NCI-H1105 treated with DMSO at 0.1 percent for 48 hours (cell line): ENCODE measurements at regions not wholly inside any gene's neighbourhood (a gene's known extent, or its start where the extent isn't known, plus 50 kb on each side); places are given as distances from the start of the nearest gene placed in this dataset.
"Not testable (repeated sequence)": the region's sequence is repeated elsewhere in the genome, so short reads cannot be mapped to it uniquely, and the experiment has no call there.

Experiments
- DNase-seq: peaks from one replicate; lab custom pipeline; 2025; lab: John Stamatoyannopoulos, UW

DNA sequence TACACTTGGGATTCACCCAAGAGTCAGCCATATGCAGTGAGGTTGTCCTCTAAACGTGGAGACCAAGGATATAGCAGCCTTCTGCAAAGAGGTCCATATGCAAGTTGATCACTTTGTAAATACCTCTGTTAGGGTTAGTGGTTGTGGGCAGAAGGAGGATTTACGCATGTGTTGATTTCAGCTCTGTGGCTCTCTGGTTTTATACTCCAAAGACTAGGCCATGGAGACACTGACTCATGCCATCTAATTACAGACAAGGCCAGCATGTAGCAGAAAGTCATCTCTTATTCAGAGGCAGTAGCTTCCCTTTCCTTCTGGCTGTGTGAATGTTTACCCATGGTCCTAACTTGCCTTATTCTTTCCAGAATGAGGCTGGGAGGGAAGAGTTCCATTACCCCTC, 140.9 kb upstream of the GOLGA6L4 start:
- DNase-seq, result not testable (repeated sequence)

DNA sequence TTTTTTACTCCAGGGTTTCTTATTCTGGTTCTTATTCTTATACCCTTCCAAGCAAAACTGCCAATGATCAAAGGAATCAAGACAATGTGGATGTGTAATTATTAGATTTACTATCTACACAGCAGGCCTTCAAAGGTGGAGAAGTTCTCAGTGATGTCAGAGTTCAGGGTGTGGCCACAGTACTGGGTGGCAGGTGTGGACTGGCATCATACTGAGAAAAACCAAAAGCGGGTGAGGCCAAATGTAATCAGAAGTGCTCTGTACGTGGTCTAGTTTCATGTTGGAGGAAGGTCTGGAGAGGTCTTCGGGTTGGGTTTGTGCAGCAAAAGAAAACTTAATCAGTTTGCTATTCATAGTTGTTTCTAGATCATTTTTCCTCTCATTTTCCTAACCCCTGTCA, 138.5 kb upstream of the GOLGA6L4 start:
- not testable (repeated sequence) for DNase-seq

DNA sequence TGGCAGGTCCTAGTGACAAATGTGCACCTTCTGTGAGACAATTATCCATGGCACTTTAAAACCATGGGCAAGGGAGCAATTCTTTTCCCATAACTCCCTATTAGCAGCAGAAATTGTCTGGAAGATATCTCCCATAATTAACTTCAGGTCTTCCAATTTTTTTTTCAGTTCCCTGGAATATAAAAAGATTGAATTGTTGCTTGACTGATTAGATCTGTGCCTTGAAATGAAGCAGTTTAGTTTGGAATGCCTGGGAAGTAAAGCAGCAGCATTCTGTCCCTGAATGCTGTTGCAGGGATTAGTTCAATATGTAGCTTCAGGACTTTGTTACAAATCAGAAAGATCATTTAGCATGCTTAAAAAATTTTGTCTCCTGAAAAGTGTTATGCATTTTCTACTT, 137.0 kb upstream of the GOLGA6L4 start:
- DNase-seq, result no peak

DNA sequence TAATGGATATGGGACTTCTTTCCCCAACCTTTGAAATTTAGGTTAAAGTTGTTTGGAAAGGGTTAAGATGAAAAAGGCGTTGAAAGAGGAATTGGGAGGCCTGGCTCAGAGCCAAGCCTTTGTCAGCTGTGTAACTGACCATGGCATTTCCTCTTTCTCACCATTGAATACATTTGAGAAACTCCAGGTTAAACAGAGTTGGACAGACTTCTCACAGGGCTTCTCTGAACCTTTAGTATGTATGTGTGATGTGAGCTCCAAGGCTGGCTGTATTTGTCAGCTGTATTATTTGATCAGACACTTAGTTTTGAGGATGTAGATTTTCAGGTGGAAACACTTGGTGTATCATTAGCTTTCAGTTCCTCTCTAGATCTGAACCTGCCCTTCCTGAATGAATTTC, 136.4 kb upstream of the GOLGA6L4 start:
- DNase-seq, result no peak

DNA sequence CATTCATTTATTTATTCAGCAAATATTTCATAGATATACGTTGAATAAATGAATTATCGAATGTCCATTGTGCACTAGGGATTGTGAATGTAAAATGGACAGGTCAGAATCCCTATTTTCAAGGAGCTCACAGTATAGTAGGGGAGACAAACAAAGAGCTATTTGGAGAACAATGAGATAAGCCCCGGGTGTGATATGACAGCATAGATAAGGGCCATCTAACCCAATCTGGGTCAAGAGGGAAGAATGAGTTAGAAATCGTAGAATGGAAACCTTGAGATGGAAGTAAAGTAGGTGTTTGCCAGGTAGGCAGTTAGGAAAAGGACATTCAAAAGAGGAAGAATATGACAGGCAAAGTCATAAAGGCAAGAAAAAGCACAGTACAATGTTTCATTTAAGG, 132.2 kb upstream of the GOLGA6L4 start:
- no peak for DNase-seq

DNA sequence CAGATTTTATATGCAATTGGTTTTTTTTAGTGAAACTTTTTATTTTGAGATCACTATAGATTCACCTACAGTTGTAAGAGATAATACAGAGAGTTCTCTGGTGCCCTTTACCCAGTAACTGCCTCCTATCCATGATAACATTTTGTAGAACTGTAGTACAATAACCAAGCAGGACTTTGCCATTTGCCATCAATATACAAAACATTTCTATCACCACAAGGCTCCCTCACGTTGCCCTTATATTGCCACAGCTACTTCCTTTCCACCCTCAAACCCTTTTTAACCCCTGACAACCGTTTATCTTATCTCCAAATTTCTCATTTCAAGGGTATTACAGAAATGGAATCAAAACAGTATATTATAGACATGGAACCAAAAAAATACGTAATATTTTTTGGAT, 130.7 kb upstream of the GOLGA6L4 start:
- no peak for DNase-seq

DNA sequence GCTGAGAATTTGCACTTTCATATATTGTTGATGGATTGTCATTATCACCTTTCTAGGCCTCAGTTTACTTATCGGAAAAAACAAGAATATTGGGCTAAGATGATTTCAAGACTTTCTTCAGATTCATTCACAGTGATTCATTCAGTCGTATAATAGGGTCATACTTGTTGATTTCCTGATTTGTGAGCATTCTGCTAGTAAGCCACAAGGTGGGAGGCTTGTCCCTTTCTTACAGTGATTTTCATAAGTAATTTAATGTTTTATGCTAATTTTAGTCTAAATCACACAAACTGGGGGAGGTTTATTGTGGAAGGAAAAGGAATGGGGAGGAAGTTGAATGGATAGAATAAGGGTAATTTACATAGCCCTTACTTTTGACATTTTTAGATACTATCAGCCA, 126.8 kb upstream of the GOLGA6L4 start:
- DNase-seq, result no peak

DNA sequence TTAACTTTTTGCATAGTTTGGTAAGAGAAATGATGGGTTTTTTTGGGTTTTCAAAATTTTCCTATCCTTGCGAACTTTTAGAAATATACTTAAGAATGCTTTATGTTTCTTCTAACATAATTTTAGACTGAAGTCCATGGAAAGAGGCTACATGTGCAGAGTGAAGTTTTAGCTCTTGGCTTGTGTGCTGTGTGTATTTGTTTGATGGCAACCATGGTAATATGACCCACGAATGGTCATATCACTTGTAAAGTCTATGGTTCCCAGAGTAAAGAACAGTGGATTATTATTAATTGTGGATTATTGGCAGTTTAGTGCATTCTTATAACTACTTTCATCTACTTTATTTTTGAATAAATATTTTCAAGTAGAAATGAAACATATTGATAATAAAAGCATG, 124.0 kb upstream of the GOLGA6L4 start:
- DNase-seq, result no peak

DNA sequence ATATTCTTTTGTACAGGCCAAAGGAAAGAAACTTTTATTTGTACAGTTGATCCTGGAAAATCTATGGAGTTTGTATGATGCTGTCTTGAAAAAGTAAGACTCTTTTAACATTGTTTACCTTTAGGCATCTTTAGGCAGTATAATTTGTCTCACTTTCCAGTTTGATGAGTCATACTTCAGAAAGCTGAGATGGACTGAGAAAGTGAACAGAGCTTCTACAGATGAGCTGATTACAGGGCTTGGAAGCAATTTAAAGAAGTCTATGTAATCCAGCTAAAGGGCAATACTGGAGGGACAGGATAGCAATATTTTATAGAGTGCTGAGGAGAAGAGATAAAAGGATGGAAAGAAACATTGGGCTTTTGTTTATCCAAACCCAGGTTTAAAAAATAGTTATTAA, 123.5 kb upstream of the GOLGA6L4 start:
- no peak for DNase-seq

DNA sequence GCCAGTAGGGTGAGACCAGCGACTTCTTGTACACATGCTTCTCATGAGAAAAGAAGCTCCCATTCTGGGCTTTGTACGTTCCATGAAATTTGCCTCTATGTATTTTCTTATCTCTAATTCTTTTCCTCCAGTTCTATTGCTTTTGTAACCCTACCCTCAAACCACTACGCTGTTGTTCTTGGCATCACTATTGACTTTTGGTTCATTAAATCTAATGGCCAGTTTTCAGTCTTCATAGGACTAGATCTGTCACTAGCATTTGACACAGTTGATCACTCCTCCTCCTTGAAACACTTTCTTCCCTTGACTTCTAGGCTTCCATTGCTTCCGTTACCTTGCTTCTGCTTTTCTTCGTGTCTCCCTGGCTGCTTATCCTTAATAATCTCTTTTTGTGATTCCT, 121.7 kb upstream of the GOLGA6L4 start:
- DNase-seq, result no peak

DNA sequence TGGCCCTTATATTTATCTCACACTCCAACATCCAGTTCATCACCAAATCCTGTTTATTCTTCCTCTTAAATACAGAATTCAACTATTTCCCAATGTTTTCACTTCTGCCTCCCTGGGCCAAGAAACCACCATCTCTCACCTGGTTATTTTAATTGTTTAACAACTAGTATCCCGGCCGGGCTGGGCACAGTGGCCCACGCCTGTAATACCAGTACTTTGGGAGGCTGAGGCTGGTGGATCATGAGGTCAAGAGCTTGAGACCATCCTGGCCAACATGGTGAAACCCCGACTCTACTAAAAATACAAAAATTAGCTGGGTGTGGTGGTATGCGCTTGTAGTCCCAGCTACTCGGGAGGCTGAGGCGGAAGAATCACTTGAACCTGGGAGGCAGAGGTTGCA, 120.9 kb upstream of the GOLGA6L4 start:
- DNase-seq, result not testable (repeated sequence)

DNA sequence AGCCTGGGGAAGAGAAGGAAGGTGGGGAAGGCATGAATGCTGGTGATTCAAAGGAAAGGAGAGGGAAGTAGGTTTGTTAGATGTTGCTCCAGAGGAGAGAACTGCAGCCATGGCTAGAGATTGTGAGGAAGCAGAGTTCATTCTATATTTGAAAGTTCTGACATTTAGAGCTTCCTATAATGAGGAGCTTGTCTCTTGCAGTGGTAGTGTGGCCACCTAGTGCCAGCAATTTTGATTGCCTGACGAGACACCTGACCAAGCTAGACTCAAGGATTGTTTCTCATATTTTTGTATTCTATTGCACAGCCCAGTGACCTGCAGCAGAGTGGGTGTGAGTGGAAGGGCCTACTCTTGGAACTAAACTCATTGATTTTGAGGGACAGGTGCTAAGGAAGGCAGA, 116.2 kb upstream of the GOLGA6L4 start:
- not testable (repeated sequence) for DNase-seq

DNA sequence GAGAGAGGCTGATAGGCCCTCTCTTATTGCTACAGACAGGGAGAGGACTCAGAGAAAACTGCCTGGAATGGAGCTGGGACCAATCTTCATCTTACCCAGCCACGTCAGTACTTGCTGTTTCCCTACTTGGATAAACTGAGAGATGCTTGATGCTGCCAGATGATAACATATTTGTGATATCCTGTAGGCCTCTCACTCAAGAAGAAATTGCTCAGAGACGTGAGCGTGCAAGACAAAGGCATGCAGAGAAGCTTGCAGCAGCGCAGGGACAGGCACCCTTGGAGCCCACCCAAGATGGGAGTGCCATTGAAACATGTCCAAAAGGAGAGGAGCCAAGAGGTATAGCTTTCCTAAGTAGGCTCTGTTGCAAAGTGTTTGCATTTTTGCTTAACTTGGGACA, 114.7 kb upstream of the GOLGA6L4 start:
- DNase-seq, result not testable (repeated sequence)

DNA sequence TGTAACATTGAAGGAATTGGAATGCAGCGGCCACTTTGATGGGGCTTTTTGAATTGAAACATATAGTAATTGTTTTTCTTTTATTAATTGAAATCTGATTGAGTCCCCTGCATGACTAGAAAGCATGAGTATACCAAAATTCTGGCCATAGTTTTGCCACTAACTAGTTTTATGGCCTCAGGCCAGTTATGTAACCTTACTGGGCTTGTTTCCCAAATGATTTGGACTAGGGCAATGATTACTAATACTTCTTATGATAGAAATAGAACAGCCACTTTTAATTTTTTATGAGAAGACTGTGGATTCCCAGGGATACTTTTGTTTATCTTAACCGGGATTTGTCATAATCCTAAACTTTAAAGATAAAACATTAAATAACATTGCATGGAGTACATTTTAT, 106.9 kb upstream of the GOLGA6L4 start:
- DNase-seq, result not testable (repeated sequence)

DNA sequence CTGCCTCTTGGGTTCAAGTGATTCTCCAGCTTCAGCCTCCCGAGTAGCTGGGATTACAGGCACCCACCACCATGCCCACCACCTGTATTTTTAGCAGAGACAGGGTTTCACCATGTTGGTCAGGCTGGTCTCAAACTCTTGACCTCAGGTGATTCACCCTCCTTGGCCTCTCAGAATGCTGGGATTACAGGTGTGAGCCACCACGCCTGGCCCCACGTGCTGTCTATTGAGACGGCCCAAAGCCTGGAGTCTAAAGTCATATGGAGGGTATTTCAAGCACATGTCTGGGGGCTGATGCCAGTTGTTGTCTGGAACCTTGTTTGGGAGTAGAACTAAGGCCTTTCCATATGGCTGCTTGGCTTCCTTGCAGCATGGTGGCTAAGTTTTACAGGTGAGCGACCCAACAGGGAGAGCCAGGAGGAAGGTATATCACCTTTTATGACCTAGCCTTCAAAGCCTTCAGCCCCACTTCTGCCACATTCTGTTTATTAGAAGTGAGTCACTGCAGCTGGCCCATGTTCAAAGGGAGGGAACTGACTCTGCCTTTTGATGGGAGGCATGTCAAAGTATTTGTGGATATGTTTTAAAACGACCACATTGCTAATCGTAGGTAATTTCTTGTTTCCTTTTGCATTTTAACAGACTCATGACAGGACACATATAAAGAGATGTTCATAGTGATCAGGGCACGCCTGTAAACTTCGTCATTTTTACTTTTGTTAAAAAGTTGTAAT, 105.3 kb upstream of the GOLGA6L4 start:
- DNase-seq, result not testable (repeated sequence)

DNA sequence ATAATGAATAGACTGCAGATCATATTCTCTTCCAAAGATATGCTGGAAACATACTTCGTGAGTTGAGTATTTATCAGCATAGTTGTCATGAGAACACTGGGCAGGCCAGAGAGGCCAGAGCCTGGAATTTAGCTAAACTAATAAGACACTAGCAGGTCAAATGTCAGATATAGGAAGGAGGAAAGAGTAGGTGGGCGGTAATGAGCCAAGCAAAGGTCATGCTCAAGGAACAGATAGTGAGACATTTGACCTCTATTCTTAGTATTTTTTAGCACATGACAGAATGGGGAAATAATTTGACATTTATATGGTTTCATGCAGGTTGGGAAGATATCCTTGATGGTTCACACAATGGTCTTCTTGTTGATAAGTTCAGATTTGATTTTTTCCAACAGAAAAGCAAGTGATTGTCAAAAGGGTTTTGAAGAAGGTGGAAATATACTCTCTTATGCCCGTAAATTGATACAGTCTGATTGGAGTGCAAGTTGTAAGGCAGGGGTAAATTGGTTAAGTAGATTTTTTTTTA, 99.6 kb upstream of the GOLGA6L4 start:
- not testable (repeated sequence) for DNase-seq

DNA sequence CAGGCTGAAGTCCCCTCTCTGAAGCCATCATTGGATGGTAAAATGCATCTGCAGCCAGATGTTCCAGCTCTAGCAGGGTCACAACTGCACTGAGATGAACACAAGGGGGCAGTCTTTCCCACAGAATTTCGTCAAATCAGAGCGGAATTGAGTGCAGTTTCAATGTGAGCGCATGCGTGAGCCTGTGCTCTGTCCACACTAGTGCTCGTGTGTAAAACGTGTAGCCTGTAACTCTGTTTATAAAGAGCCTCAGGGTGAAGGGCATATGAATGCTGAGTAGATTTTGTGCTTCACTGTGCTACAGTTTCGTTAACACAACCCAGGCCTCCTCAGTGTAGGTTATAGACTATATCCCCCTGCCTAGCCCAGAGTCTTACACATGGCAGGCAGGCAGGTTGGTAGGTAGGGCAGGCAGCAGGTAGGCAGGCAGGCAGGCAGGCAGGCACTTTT, 92.7 kb upstream of the GOLGA6L4 start:
- peak; percentile 2 for DNase-seq

DNA sequence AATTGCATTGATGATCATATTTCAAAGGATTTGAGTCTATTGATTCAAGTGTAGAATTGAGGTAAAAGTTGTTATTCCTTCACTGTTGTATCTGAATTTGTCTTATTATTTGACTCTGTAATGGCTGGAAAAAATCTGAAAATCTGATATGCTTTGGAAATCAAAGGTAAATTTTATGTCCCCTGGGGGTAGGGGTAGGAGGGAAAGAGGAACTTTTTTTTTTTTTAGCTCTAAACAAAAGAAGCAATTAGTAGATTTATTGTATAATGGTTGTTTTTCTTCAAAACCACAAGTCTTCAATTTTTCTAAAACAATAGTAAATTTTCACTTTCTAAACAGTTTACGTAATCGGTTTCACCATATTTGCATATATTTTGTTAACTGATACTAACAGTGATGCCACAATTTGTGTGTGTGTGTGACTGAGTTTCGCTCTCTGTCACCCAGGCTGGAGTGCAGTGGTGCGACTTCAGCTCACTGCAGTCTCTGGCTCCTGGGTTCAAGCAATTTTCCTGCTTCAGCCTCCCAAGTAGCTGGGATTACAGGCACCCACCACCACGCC, 91.7 kb upstream of the GOLGA6L4 start:
- no peak for DNase-seq

DNA sequence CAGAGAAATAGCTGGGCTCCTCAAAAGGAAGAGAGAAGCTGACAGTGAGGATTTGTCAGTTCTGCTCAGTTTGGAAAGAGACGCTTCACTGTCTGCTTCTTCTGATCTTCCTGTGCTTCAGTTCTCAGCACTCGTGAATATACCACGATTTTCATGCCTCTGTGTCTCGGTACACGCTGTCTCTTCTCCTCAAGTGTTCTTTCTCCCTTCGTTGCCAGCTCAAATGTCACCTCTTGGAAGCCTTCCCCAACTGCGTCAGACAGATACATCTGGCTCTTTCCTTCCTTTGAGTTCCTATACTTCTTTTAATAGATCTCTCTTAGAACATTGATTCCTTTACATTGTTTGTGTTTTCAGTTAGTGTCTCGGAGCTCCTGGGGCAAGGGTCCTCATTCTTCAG, 90.6 kb upstream of the GOLGA6L4 start:
- not testable (repeated sequence) for DNase-seq

DNA sequence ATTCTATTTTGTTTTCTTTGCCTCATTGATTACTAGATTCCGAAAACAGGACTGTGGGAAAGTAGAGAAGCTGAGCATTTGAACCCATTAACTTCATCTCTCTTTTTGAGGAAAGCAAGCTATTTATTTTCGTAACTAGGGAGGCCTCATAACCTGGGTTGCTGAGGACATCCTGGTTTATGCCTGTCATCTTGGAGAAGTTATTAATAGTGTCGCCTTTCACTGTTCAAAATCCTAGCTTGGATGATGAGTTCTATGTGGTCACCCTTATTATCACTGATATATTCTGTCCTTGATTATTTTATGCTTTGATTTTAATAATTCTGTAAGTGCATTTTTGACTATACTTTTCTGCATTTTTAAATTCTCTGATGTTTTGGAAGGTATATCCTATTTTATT, 89.3 kb upstream of the GOLGA6L4 start:
- not testable (repeated sequence) for DNase-seq

DNA sequence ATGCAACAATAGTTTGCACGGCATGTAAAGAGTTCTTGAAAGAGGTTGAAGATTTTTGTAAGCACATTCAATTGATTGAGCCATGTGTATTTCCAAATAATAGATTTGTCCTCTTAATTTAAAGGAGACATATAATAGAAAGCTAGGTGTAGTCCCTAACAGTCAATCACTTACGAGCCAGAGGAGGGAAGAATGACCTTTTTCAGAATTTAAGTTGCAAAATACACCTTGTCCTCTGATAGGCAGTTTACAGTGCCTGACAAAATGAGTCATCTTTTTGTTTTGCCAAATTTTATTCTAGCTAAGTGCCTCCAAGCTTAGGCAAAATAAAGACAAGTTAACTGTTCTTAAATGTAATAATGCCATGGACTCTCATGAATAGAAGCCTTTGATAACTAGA, 88.3 kb upstream of the GOLGA6L4 start:
- not testable (repeated sequence) for DNase-seq

DNA sequence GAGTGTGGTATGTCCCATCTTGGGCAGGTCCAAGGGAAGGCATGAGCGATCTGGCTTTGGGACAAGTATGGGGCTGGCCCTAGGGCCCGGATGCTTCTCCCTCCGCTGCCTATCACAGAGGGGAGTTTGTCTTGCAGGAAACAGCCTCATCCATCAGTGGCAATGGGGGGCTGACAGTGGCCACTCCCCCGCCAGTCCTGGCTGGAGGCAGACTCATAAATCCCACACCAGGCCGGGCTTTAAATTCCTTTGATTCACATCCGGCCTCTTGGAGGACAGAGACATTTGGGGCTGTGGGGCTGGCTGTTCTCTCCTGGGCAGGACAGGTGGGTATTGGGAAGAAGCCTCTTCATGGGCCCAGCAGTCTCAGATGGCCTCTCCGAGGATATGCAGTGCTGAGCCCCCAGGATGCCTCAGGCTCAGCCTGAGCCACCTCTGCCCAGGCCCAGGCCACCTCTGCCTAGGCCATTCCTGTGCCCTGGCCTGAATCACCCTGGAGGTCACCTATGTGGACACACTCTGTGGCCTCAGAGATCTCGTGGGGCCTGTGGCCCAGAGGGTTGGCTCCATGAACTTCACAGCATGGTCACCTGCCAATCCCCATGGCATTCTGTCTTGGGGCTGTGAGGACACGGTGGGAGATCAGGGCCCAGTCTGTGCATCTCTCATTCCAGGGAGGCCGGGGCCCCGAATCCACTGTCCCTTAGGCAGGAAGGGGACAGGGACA, 84.2 kb upstream of the GOLGA6L4 start:
- DNase-seq, result no peak

DNA sequence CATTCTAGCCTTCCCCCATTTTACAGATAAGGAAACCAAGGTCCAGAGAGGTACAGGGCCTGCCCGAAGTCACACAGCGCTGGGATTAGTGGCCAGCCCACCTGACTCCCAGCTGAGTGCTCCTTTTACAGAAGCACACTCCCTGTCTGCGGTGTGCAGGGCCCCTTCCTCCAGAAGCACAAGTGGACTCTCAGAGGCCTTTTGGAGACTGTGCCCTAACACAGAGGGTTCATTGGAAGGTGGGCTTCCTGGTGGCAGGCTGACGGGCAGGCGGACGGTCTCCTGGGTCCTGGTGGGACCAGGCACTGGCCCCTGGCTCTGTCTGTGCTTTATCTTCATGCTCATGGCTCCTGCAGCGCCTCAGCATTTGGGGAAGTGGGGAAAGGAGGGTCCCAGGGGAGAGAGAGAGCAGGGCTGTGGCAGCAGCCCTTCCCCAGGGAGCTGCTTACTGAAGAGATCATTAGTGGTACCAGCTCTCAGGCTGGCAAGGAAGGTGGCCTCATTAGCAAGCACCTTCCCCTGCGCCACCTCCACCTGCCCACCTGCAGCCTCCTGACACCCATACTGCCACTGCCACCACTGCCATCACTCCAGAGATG, 83.1 kb upstream of the GOLGA6L4 start:
- not testable (repeated sequence) for DNase-seq
